Dendritic cell treated with granulocyte-macrophage colony-stimulating factor and Interleukin-4, amounts not matched to agents 40 ng/mL and 50 ng/mL, for 4 days (primary cell): ENCODE measurements at regions not wholly inside any gene's neighbourhood (a gene's known extent, or its start where the extent isn't known, plus 50 kb on each side); places are given as distances from the start of the nearest gene placed in this dataset.

Experiments used
- H3K27ac Mint-ChIP-seq: one replicate; pipeline ENCODE4 v1.8.0; 2022; ENCODE audit warnings: mild to moderate bottlenecking, mixed read lengths
- H3K27me3 Mint-ChIP-seq: one replicate; pipeline ENCODE4 v1.8.0; 2022; ENCODE audit warnings: mild to moderate bottlenecking, mixed read lengths
- H3K36me3 Mint-ChIP-seq: one replicate; pipeline ENCODE4 v1.8.0; 2022; ENCODE audit warnings: low read depth, mixed read lengths
- H3K4me1 Mint-ChIP-seq: one replicate; pipeline ENCODE4 v1.8.0; 2022; ENCODE audit warnings: low read depth, mixed read lengths
- H3K4me3 Mint-ChIP-seq: one replicate; pipeline ENCODE4 v1.8.0; 2022; ENCODE audit warnings: mild to moderate bottlenecking, moderate library complexity, mixed read lengths
- H3K9me3 Mint-ChIP-seq: one replicate; pipeline ENCODE4 v1.8.0; 2022; ENCODE audit warnings: mixed read lengths
- intact Hi-C: fragments of 100-400 bp; cut with micrococcal nuclease; formaldehyde crosslinking; loops from one replicate; pipeline ENCODE4 v1.15.0; 2022

GRCh38 chr10:128398999-128399398, 272.8 kb upstream of the MKI67 start:
- Mint-ChIP-seq H3K9me3 (peaks cover 17% of the 10 kb centered on the region), H3K27me3 (no peaks in the 10 kb centered on the region), H3K36me3 (no peaks in the 10 kb centered on the region), H3K4me1 (no peaks in the 10 kb centered on the region), H3K4me3 (no peak overlapping the region), H3K27ac (no peak overlapping the region)
- intact Hi-C loops, result no loop called here

DNA sequence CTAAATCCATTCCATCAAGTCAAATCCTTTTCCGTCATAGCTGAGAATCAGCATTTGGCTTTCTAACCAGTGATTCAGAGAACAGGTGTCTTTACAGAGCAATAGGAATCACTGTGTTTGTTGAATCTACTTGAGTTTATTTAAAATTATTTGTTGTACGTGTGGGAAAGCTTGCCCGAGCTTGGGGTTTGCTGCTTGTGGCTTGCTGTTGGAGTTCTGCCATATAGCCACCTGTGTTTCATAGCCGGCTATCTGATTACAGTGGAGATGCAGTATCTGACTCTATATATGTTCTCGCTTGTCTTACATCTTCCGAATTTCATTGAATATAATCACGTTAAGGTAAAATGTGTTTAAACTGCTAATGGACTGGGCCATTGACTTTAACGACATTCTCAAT, 274.3 kb upstream of the MKI67 start:
- Mint-ChIP-seq H3K4me3 (no peak overlapping the region), H3K27me3 (peaks cover under 1% of the 10 kb centered on the region), H3K36me3 (no peaks in the 10 kb centered on the region), H3K9me3 (peaks cover 17% of the 10 kb centered on the region), H3K4me1 (no peaks in the 10 kb centered on the region), H3K27ac (no peak overlapping the region)
- intact Hi-C loops, result no loop called here

DNA sequence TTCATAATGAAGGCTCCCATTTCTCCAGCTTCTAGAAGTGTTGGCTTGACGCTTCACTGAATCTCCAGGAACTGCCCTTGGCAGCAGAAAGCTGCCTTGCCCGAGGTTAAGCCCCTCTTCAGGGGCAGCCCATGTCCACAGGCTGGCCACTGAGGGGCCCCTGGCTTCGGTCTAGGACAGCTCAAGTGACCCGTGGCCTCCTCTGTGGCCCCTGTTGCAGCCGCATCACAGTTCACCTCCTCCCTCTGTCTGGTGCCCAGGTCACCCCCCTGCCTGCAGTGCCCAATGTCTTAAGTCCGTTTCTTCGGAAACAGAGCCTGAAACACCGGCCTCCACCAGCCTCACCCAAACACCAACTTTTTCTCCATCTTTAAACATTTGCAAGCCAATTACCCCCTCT, 279.2 kb upstream of the MKI67 start:
- H3K4me1 Mint-ChIP-seq, result no peaks in the 10 kb centered on the region
- H3K27ac Mint-ChIP-seq, result no peak overlapping the region
- intact Hi-C loops, result no loop called here
- H3K36me3 Mint-ChIP-seq, result no peaks in the 10 kb centered on the region
- H3K27me3 Mint-ChIP-seq, result peaks cover 1% of the 10 kb centered on the region
- no peak overlapping the region for H3K4me3 Mint-ChIP-seq
- H3K9me3 Mint-ChIP-seq, result peaks cover 17% of the 10 kb centered on the region

DNA sequence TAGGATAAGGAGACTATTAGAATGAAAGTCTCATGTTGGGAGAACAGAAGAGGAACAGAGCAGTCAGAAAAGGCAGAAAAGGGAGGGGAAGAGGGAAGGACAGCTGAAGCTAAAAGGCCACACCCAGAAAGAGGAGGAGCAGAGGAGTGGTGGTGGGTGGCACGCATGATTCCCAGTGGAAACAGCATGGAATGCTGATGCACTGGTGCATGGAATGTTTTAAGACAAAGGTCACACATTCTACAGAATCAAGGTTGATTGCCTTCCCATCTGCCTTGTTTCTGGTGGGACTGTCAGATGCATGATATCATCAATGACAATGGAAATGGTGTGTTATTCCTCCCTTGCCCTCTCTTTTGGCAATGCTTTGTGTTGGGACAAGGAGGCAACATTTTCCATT, 285.4 kb upstream of the MKI67 start:
- Mint-ChIP-seq H3K36me3 (no peaks in the 10 kb centered on the region), H3K4me3 (no peak overlapping the region), H3K27ac (no peak overlapping the region), H3K9me3 (peaks cover 10% of the 10 kb centered on the region), H3K27me3 (no peaks in the 10 kb centered on the region), H3K4me1 (no peaks in the 10 kb centered on the region)
- intact Hi-C loops, result no loop called here

DNA sequence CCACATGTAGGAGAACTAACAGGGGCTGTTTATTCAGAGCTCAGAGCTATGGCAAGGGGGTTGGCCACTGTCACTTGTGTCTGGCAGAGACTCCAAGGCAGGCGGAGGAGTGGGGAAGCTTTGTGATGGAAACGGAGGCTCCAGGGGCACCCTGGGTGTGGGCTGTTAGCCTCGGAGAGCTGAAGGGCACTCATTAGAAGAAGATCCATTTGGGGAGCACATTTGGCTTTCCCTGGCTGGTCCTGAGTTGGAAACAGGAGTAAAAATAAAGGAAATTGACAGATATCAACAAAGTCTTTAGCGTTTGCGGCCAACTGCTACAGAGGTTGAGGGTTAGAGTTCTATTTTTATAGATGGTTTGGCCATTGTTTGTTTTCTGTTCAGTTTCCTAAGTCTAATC, 288.3 kb upstream of the MKI67 start:
- Mint-ChIP-seq H3K27me3 (no peaks in the 10 kb centered on the region), H3K36me3 (no peaks in the 10 kb centered on the region), H3K9me3 (peaks cover 10% of the 10 kb centered on the region), H3K4me3 (no peak overlapping the region), H3K27ac (no peak overlapping the region), H3K4me1 (no peaks in the 10 kb centered on the region)
- intact Hi-C loops, result no loop called here

GRCh38 chr10:128416231-128416630, 290.0 kb upstream of the MKI67 start:
- Mint-ChIP-seq H3K27ac (no peak overlapping the region), H3K4me1 (no peaks in the 10 kb centered on the region), H3K9me3 (peaks cover 8% of the 10 kb centered on the region), H3K36me3 (no peaks in the 10 kb centered on the region), H3K27me3 (no peaks in the 10 kb centered on the region), H3K4me3 (no peak overlapping the region)
- intact Hi-C loops, result no loop called here

GRCh38 chr10:128417826-128418225, 291.6 kb upstream of the MKI67 start:
- Mint-ChIP-seq H3K4me3 (no peak overlapping the region), H3K4me1 (no peaks in the 10 kb centered on the region), H3K27me3 (no peaks in the 10 kb centered on the region), H3K27ac (no peak overlapping the region), H3K36me3 (no peaks in the 10 kb centered on the region), H3K9me3 (no peaks in the 10 kb centered on the region)
- intact Hi-C loops, result no loop called here

GRCh38 chr10:128418819-128419218, 292.6 kb upstream of the MKI67 start:
- Mint-ChIP-seq H3K9me3 (no peaks in the 10 kb centered on the region), H3K4me1 (no peaks in the 10 kb centered on the region), H3K27me3 (no peaks in the 10 kb centered on the region), H3K4me3 (no peak overlapping the region), H3K27ac (no peak overlapping the region), H3K36me3 (no peaks in the 10 kb centered on the region)
- intact Hi-C loops, result no loop called here

- intact Hi-C loops, result no loop called here
- H3K27me3 Mint-ChIP-seq, result no peaks in the 10 kb centered on the region
- H3K9me3 Mint-ChIP-seq, result no peaks in the 10 kb centered on the region
- H3K36me3 Mint-ChIP-seq, result no peaks in the 10 kb centered on the region
- H3K27ac Mint-ChIP-seq, result no peak overlapping the region
- H3K4me1 Mint-ChIP-seq, result no peaks in the 10 kb centered on the region
- H3K4me3 Mint-ChIP-seq, result no peak overlapping the region
Observed at GRCh38 chr10:128419466-128420019, 293.3 kb upstream of the MKI67 start.

- Mint-ChIP-seq H3K4me1 (no peaks in the 10 kb centered on the region), H3K4me3 (no peak overlapping the region), H3K36me3 (no peaks in the 10 kb centered on the region), H3K27ac (no peak overlapping the region), H3K9me3 (no peaks in the 10 kb centered on the region), H3K27me3 (no peaks in the 10 kb centered on the region)
- intact Hi-C loops, result no loop called here
Observed at GRCh38 chr10:128420623-128421022, 294.4 kb upstream of the MKI67 start.

DNA sequence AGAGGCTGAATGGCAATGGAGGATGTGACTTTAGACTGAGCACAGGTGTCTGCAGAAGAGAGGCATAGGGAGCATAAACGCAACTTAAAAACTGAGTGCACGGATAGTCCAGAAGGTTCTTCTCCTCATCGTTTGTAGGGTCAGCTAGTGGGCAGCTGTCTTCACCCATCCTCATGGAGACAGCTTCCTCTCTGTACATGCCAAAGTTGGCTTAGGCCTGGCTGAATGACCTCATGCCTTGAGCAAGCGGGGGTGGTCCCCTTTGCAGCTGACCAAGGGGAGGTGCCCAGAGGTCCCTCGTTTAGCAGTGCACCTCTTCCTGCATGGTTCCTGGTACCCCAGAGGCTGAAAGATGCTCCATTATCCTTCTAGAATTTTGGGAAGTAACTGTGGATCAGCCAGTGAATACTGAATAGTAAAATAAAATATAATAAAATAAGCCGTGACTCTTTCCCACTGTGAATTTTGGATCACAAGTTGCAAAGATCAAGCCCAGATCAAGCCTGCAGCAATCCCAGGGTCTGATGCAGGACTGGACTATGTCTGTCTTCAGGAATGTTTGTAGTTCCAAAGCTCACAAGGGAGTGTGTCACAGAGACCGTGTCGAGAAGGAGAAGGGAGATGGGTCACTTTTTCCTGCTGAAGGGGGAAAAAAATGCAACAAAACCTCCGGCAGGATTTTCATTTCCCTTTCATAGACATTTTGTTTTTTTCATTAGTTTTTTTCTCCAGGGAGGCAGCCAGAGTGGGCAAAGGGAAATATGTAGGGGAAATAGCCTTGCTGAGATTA, 295.3 kb upstream of the MKI67 start:
- Mint-ChIP-seq H3K36me3 (no peaks in the 10 kb centered on the region), H3K27me3 (no peaks in the 10 kb centered on the region), H3K4me1 (no peaks in the 10 kb centered on the region), H3K27ac (no peak overlapping the region), H3K4me3 (no peak overlapping the region), H3K9me3 (no peaks in the 10 kb centered on the region)
- intact Hi-C loops, result no loop called here

GRCh38 chr10:128422190-128422589, 296.0 kb upstream of the MKI67 start:
- Mint-ChIP-seq H3K4me1 (no peaks in the 10 kb centered on the region), H3K4me3 (no peak overlapping the region), H3K9me3 (no peaks in the 10 kb centered on the region), H3K27ac (no peak overlapping the region), H3K36me3 (no peaks in the 10 kb centered on the region), H3K27me3 (no peaks in the 10 kb centered on the region)
- intact Hi-C loops, result no loop called here

- intact Hi-C loops, result no loop called here
- H3K4me3 Mint-ChIP-seq, result no peak overlapping the region
- H3K27me3 Mint-ChIP-seq, result no peaks in the 10 kb centered on the region
- H3K9me3 Mint-ChIP-seq, result no peaks in the 10 kb centered on the region
- H3K36me3 Mint-ChIP-seq, result no peaks in the 10 kb centered on the region
- H3K27ac Mint-ChIP-seq, result no peak overlapping the region
- no peaks in the 10 kb centered on the region for H3K4me1 Mint-ChIP-seq
Observed at GRCh38 chr10:128422999-128423398, 296.8 kb upstream of the MKI67 start.

GRCh38 chr10:128429321-128429720, 303.1 kb upstream of the MKI67 start:
- H3K4me3 Mint-ChIP-seq, result no peak overlapping the region
- no peaks in the 10 kb centered on the region for H3K9me3 Mint-ChIP-seq
- no peaks in the 10 kb centered on the region for H3K27me3 Mint-ChIP-seq
- H3K4me1 Mint-ChIP-seq, result no peaks in the 10 kb centered on the region
- no peak overlapping the region for H3K27ac Mint-ChIP-seq
- intact Hi-C loops, result no loop called here
- no peaks in the 10 kb centered on the region for H3K36me3 Mint-ChIP-seq
